ENCODE measurements at regions not wholly inside any gene's neighbourhood (a gene's known extent, or its start where the extent isn't known, plus 50 kb on each side); places are given as distances from the start of the nearest gene placed in this dataset.
"Not testable (repeated sequence)": the region's sequence is repeated elsewhere in the genome, so short reads cannot be mapped to it uniquely, and the experiment has no call there.

- H3K27ac Mint-ChIP-seq, result peak overlapping the region in 1 of 6 donors; percentile 54
- not testable (repeated sequence) for DNase-seq; ATAC-seq (ENCODE audit: low read depth in 2 of 2); H3K4me3 Mint-ChIP-seq; H3K4me1 Mint-ChIP-seq; H3K36me3 Mint-ChIP-seq; H3K27me3 Mint-ChIP-seq; H3K9me3 Mint-ChIP-seq
Observed at GRCh38 chr2:91742973-91743490, 3051.6 kb downstream of the RPIA start.

- ATAC-seq (ENCODE audit: low read depth in 2 of 2); H3K27ac Mint-ChIP-seq; H3K36me3 Mint-ChIP-seq; H3K4me3 Mint-ChIP-seq; DNase-seq; H3K4me1 Mint-ChIP-seq: not testable (repeated sequence)
- Mint-ChIP-seq H3K9me3 (peaks cover 4 to 15% (median 7%) of the 10 kb centered on the region in 7 donors), H3K27me3 (peaks cover 0 to 17% (median 14%) of the 10 kb centered on the region in 3 donors)
Observed at GRCh38 chr2:91743910-91744309, 3052.4 kb downstream of the RPIA start.

- H3K9me3 Mint-ChIP-seq, result peaks cover 5 to 16% (median 10%) of the 10 kb centered on the region in 7 donors
- not testable (repeated sequence) for H3K4me1 Mint-ChIP-seq; H3K27ac Mint-ChIP-seq; DNase-seq; H3K36me3 Mint-ChIP-seq; H3K4me3 Mint-ChIP-seq; ATAC-seq (ENCODE audit: low read depth in 2 of 2)
- peaks cover 0 to 19% (median 17%) of the 10 kb centered on the region in 3 donors for H3K27me3 Mint-ChIP-seq
Observed at GRCh38 chr2:91744700-91745141, 3053.2 kb downstream of the RPIA start.

- peaks cover 0 to 23% (median 10%) of the 10 kb centered on the region in 3 donors for H3K27me3 Mint-ChIP-seq
- H3K9me3 Mint-ChIP-seq, result peaks cover 2 to 11% (median 6%) of the 10 kb centered on the region in 7 donors
- peak; percentile 78 to 90 for ATAC-seq (ENCODE audit: low read depth in 2 of 2)
- H3K36me3 Mint-ChIP-seq, result peaks cover 0 to 8% of the 10 kb centered on the region in 2 donors
- H3K4me3 Mint-ChIP-seq, result no peak overlapping the region
- DNase-seq, result peak; percentile 7
- H3K27ac Mint-ChIP-seq, result no peak overlapping the region
- no peaks in the 10 kb centered on the region for H3K4me1 Mint-ChIP-seq
Observed at GRCh38 chr2:91748902-91749301, 3057.4 kb downstream of the RPIA start.

GRCh38 chr2:91749665-91750064 is 3058.2 kb downstream of the RPIA start:
- not testable (repeated sequence) for H3K4me1 Mint-ChIP-seq; H3K36me3 Mint-ChIP-seq; DNase-seq; ATAC-seq (ENCODE audit: low read depth in 2 of 2); H3K27ac Mint-ChIP-seq; H3K4me3 Mint-ChIP-seq
- Mint-ChIP-seq H3K9me3 (peaks cover 2 to 11% (median 6%) of the 10 kb centered on the region in 7 donors), H3K27me3 (peaks cover 0 to 25% (median 10%) of the 10 kb centered on the region in 3 donors)

- H3K9me3 Mint-ChIP-seq; H3K27ac Mint-ChIP-seq; H3K4me3 Mint-ChIP-seq; H3K4me1 Mint-ChIP-seq; H3K36me3 Mint-ChIP-seq; DNase-seq; ATAC-seq (ENCODE audit: low read depth in 2 of 2): not testable (repeated sequence)
- H3K27me3 Mint-ChIP-seq, result peaks cover 7 to 25% (median 13%) of the 10 kb centered on the region in 3 donors
Observed at GRCh38 chr2:91759361-91759941, 3068.0 kb downstream of the RPIA start.

- H3K4me3 Mint-ChIP-seq; DNase-seq; H3K27ac Mint-ChIP-seq; H3K4me1 Mint-ChIP-seq; ATAC-seq (ENCODE audit: low read depth in 2 of 2); H3K9me3 Mint-ChIP-seq; H3K36me3 Mint-ChIP-seq: not testable (repeated sequence)
- H3K27me3 Mint-ChIP-seq, result peaks cover 7 to 25% (median 13%) of the 10 kb centered on the region in 3 donors
Observed at GRCh38 chr2:91760672-91761071, 3069.2 kb downstream of the RPIA start.

GRCh38 chr2:91762312-91762711 is 3070.8 kb downstream of the RPIA start:
- H3K27ac Mint-ChIP-seq; H3K36me3 Mint-ChIP-seq; DNase-seq; H3K9me3 Mint-ChIP-seq; H3K4me3 Mint-ChIP-seq; ATAC-seq (ENCODE audit: low read depth in 2 of 2); H3K4me1 Mint-ChIP-seq: not testable (repeated sequence)
- H3K27me3 Mint-ChIP-seq, result peaks cover 7 to 25% (median 13%) of the 10 kb centered on the region in 3 donors

GRCh38 chr2:91763710-91764109 is 3072.2 kb downstream of the RPIA start:
- not testable (repeated sequence) for DNase-seq; H3K36me3 Mint-ChIP-seq; H3K4me3 Mint-ChIP-seq; H3K27ac Mint-ChIP-seq; ATAC-seq (ENCODE audit: low read depth in 2 of 2); H3K9me3 Mint-ChIP-seq; H3K4me1 Mint-ChIP-seq
- peaks cover 4 to 20% (median 13%) of the 10 kb centered on the region in 3 donors for H3K27me3 Mint-ChIP-seq

GRCh38 chr2:91764581-91765002 is 3073.1 kb downstream of the RPIA start:
- ATAC-seq (ENCODE audit: low read depth in 2 of 2); H3K4me3 Mint-ChIP-seq; H3K27ac Mint-ChIP-seq; H3K36me3 Mint-ChIP-seq; H3K4me1 Mint-ChIP-seq; H3K9me3 Mint-ChIP-seq; DNase-seq: not testable (repeated sequence)
- peaks cover 4 to 20% (median 13%) of the 10 kb centered on the region in 3 donors for H3K27me3 Mint-ChIP-seq

GRCh38 chr2:91765018-91765754 is 3073.7 kb downstream of the RPIA start:
- H3K27me3 Mint-ChIP-seq, result peaks cover 4 to 20% (median 9%) of the 10 kb centered on the region in 3 donors
- H3K27ac Mint-ChIP-seq; H3K36me3 Mint-ChIP-seq; H3K4me1 Mint-ChIP-seq; H3K9me3 Mint-ChIP-seq; DNase-seq; ATAC-seq (ENCODE audit: low read depth in 2 of 2); H3K4me3 Mint-ChIP-seq: not testable (repeated sequence)

GRCh38 chr2:91766349-91767048 is 3075.0 kb downstream of the RPIA start:
- not testable (repeated sequence) for DNase-seq; H3K36me3 Mint-ChIP-seq; H3K4me1 Mint-ChIP-seq; H3K9me3 Mint-ChIP-seq; ATAC-seq (ENCODE audit: low read depth in 2 of 2); H3K4me3 Mint-ChIP-seq; H3K27ac Mint-ChIP-seq
- peaks cover 4 to 22% (median 9%) of the 10 kb centered on the region in 3 donors for H3K27me3 Mint-ChIP-seq

GRCh38 chr2:91768301-91768700 is 3076.8 kb downstream of the RPIA start:
- not testable (repeated sequence) for H3K9me3 Mint-ChIP-seq; ATAC-seq (ENCODE audit: low read depth in 2 of 2); H3K27ac Mint-ChIP-seq; H3K36me3 Mint-ChIP-seq; H3K4me1 Mint-ChIP-seq; DNase-seq; H3K4me3 Mint-ChIP-seq
- H3K27me3 Mint-ChIP-seq, result peaks cover 0 to 14% (median 1%) of the 10 kb centered on the region in 3 donors
